PC-9 (cell line): ENCODE measurements at regions not wholly inside any gene's neighbourhood (a gene's known extent, or its start where the extent isn't known, plus 50 kb on each side); places are given as distances from the start of the nearest gene placed in this dataset.
"Not testable (repeated sequence)": the region's sequence is repeated elsewhere in the genome, so short reads cannot be mapped to it uniquely, and the experiment has no call there.

Experiments used
- BruUV-seq: library from RNA; stranded (reverse); fragments of 400-500 nt; replicated peaks from 2 replicates; lab custom pipeline; 2021; lab: Mats Ljungman, UMichigan
- CTCF ChIA-PET: fragments of 300-600 bp; sonication (Branson Sonifier 250); formaldehyde crosslinking; loops from one replicate; lab custom pipeline; 2022; ENCODE audit warnings: antibody characterized with exemption; lab: Charles Lee
- POLR2A ChIA-PET: fragments of 300-600 bp; sonication (Branson Sonifier 250); formaldehyde crosslinking; loops from one replicate; lab custom pipeline; 2022; ENCODE audit warnings: antibody characterized with exemption; ENCODE audit not compliant: unreplicated experiment; lab: Charles Lee
- DNase-seq, 2 experiments: peaks; one replicate each; pipeline versions ENCODE4 v3.0.0 to v3.0.0-alpha.2; 2015 to 2022; ENCODE audit warnings: mixed read lengths in 1 of 2
- H2AFZ ChIP-seq: fragments of 200-600 bp; sonication (generic); 2 replicates; pipeline ENCODE4 v1.8.1; 2017; ENCODE audit warnings: antibody characterized with exemption
- H3F3A ChIP-seq: fragments of 200-600 bp; sonication (generic); 2 replicates; pipeline ENCODE4 v1.8.1; 2017; ENCODE audit warnings: antibody characterized with exemption, mild to moderate bottlenecking, low read depth; ENCODE audit not compliant: insufficient read depth
- H3K27ac ChIP-seq: fragments of 200-600 bp; sonication (generic); 2 replicates; pipeline ENCODE4 v1.6.1; 2016; ENCODE audit warnings: mixed run types
- H3K27me3 ChIP-seq: fragments of 200-600 bp; sonication (generic); 2 replicates; pipeline ENCODE4 v1.6.1; 2016; ENCODE audit warnings: low read depth, mixed run types; ENCODE audit not compliant: insufficient read depth
- H3K36me3 ChIP-seq: fragments of 200-600 bp; sonication (generic); 2 replicates; pipeline ENCODE4 v1.6.1; 2016; ENCODE audit warnings: low read depth, mixed run types
- H3K4me1 ChIP-seq: fragments of 200-600 bp; sonication (generic); replicated peaks from 2 replicates; pipeline ENCODE4 v1.6.1; 2016; ENCODE audit warnings: mixed run types; ENCODE audit not compliant: insufficient read depth
- H3K4me2 ChIP-seq: fragments of 200-600 bp; sonication (generic); 2 replicates; pipeline ENCODE4 v1.6.1; 2017; ENCODE audit warnings: mixed run types
- H3K4me3 ChIP-seq: fragments of 200-600 bp; sonication (generic); 2 replicates; pipeline ENCODE4 v1.6.1; 2016; ENCODE audit warnings: mixed run types
- H3K79me2 ChIP-seq: fragments of 200-600 bp; sonication (generic); 2 replicates; pipeline ENCODE4 v1.6.1; 2017; ENCODE audit warnings: low read depth, mixed run types
- H3K9me2 ChIP-seq: fragments of 200-600 bp; sonication (generic); 2 replicates; pipeline ENCODE4 v1.8.1; 2017; ENCODE audit warnings: mild to moderate bottlenecking; ENCODE audit not compliant: insufficient read depth
- H3K9me3 ChIP-seq: fragments of 200-600 bp; sonication (generic); 2 replicates; pipeline ENCODE4 v1.8.1; 2016; ENCODE audit warnings: low read depth; ENCODE audit not compliant: insufficient read depth
- H4K20me1 ChIP-seq: fragments of 200-600 bp; sonication (generic); 2 replicates; pipeline ENCODE4 v1.8.1; 2017; ENCODE audit not compliant: insufficient read depth
- intact Hi-C: fragments of 100-400 bp; cut with micrococcal nuclease; formaldehyde crosslinking; loops from one replicate; pipeline ENCODE4 v1.10.0; 2022; ENCODE audit not compliant: unreplicated experiment

DNA sequence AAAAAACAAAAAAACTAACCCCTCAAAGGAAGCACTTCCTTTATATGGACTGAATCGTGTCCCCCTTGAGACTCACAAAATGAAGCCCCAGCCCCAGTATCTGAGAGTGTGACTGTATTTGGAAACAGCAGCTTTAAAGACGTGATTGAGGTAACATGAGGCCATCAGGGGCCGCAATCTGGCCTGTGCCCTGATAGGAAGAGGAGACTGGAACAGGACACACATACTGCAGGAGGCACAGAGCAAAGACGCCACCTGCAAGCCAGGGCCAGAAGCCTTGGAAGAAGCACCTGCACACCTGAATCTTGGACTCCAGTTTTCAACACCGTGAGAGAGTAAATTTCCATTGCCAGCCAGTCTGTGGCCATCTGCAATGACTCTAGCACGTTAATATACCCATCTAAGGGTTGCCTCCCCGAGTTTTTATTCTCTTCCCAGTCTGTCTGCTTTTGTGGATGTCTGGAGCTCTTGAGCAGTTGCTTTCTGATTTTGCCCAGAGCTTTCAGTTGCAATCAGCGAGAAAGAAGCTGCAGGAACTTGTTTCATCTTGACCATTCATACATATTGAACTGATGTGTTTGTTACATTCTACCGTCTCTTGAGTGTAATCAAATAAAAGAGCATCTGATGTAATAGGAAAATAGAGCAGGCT, 775.8 kb upstream of the TPTE start:
- H3K79me2 ChIP-seq, H3K36me3 ChIP-seq, H3K27ac ChIP-seq, H3K4me2 ChIP-seq, H3K9me2 ChIP-seq, H3K4me1 ChIP-seq, H3F3A ChIP-seq, intact Hi-C loops, DNase-seq, BruUV-seq, POLR2A ChIA-PET, H3K9me3 ChIP-seq, H2AFZ ChIP-seq, H3K4me3 ChIP-seq, H4K20me1 ChIP-seq, CTCF ChIA-PET: not testable (repeated sequence)
- H3K27me3 ChIP-seq: peaks cover 40% of the 10 kb centered on the region

DNA sequence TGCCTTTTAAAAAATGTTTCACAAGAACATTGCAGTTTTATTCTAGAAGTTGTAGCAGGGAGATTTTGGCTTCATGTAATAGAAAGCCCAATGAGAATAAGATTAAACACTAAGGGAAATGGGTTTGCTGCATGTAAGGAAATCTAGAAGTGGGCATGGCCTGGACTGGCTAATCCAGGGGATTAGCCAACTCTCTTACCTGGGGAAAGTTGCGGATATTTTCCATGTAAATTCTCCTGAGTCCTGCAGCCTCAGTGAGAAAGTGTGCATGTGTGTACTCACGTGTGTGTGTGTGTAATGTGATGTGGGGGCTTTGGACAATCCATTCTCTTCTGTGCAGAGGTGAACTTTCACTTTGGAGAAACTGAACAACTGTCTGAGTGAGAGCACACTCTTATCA, 775.1 kb upstream of the TPTE start:
- POLR2A ChIA-PET, H3F3A ChIP-seq, H3K79me2 ChIP-seq, H3K27ac ChIP-seq, H2AFZ ChIP-seq, intact Hi-C loops, H3K9me2 ChIP-seq, H3K9me3 ChIP-seq, H3K4me1 ChIP-seq, BruUV-seq, CTCF ChIA-PET, H3K4me2 ChIP-seq, DNase-seq, H3K4me3 ChIP-seq, H4K20me1 ChIP-seq, H3K36me3 ChIP-seq: not testable (repeated sequence)
- H3K27me3 ChIP-seq: peaks cover 45% of the 10 kb centered on the region

DNA sequence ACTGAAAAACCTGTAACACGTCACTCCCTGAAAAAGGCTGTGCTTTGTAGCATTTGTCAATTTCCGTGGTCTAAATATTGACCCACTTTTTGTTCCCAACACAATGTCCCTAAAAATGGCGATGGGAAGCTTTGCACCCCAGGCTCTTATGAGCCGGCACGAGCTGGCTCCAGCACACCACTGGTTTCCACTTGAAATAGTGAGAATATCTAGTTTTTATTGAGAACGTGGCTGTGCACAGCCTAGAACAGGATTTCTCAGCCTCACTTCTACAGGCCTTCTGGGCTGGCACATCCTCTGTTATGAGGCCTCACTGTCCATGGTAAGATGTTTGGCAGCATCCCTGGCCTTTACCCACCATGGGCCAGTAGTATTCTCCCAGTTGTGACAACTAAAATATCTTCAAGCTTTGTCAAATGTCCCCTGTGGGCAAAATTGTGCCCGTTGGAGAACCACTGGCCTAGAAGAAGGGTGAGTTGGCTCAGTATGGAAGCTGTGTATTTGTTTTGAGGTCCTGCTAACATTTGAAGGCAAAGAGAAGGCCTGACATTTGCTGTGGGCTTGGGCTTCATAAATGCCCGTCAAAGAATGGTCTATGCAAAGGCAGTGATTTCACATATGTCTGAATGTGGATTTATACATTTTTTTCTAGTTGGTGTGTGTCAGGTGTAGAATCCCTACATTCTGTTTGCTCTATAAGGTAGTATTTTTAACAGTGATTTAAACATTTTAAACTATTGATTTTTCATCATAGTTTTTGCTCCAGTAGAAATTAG, 774.4 kb upstream of the TPTE start:
- H3K9me2 ChIP-seq, H3K4me3 ChIP-seq, H3K36me3 ChIP-seq, H3K4me2 ChIP-seq, intact Hi-C loops, POLR2A ChIA-PET, H3F3A ChIP-seq, H4K20me1 ChIP-seq, H3K27ac ChIP-seq, CTCF ChIA-PET, DNase-seq, H3K79me2 ChIP-seq, BruUV-seq, H3K4me1 ChIP-seq, H2AFZ ChIP-seq, H3K9me3 ChIP-seq: not testable (repeated sequence)
- H3K27me3 ChIP-seq: peaks cover 39% of the 10 kb centered on the region

DNA sequence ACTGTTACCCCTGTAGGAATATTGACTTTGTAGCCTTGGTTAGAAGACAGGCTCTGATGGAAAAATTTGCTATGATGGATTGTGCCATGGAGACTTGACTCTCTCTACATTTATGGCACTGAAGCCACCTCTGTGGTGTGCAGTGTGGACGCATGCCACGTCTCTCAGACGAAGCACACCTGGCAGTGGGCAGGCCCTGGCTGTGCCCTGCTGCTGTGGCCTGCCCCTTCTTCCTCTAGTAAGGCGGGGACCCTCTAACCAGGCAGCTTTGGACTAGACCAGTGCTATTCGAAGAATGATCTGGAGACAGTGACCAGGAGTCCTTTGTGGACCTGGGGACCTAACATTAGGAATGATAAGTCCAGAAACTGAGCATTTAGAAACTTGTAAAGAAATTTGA, 773.5 kb upstream of the TPTE start:
- CTCF ChIA-PET, H3K9me2 ChIP-seq, H2AFZ ChIP-seq, H3K4me2 ChIP-seq, H3K4me1 ChIP-seq, DNase-seq, intact Hi-C loops, H3K79me2 ChIP-seq, BruUV-seq, H3K9me3 ChIP-seq, H3K27ac ChIP-seq, H3F3A ChIP-seq, H3K36me3 ChIP-seq, H3K4me3 ChIP-seq, H4K20me1 ChIP-seq, POLR2A ChIA-PET: not testable (repeated sequence)
- H3K27me3 ChIP-seq: peaks cover 41% of the 10 kb centered on the region

DNA sequence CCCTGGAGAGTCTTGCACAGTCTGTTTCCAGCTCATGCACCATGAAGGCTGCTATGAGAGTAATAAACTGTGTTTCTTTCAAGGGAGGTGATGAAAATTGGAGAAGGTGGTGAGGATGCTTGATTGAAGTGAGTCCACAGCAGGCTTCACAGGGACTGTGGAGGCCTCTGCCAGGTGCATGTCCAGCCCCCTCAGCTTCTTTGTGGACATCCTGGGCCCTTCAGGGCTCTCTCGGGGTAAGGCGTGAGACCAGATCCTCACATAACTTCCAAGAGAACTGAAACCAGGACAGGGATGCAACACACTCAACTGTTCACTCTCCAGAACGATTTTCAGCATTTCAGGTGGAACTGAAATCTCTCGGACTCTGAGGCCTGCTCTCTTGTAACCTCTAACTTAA, 772.9 kb upstream of the TPTE start:
- intact Hi-C loops, H3K4me2 ChIP-seq, H3K9me2 ChIP-seq, H4K20me1 ChIP-seq, CTCF ChIA-PET, H2AFZ ChIP-seq, DNase-seq, H3K27ac ChIP-seq, H3K9me3 ChIP-seq, H3F3A ChIP-seq, H3K4me1 ChIP-seq, BruUV-seq, H3K79me2 ChIP-seq, H3K36me3 ChIP-seq, POLR2A ChIA-PET, H3K4me3 ChIP-seq: not testable (repeated sequence)
- peaks cover 42% of the 10 kb centered on the region for H3K27me3 ChIP-seq

DNA sequence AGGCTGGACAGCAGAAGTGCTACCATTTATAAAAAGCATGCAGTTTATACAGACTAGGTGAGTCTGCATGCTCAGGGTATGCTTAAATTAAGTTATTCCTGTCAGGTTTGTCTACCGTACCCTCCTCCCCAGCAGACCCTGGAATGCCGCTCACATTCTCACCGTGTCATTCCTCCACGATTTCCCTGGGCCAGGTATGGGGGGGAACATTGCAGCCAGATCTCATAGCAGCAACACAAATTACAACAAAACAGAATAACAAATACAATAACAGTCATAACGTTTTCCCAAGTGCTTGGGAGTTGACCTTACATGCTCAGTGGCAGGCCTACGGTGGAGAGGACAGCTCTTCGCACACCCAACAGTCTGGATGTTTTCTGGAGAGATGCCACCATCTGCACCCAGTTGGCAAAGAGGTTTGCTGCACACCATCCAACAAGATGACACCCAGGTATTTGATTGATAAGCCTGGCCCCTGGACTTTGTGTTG, 771.6 kb upstream of the TPTE start:
- H4K20me1 ChIP-seq, BruUV-seq, H3K4me2 ChIP-seq, CTCF ChIA-PET, H3K27ac ChIP-seq, H3K9me2 ChIP-seq, H3K4me1 ChIP-seq, H3K9me3 ChIP-seq, H2AFZ ChIP-seq, H3K36me3 ChIP-seq, H3K79me2 ChIP-seq, DNase-seq, intact Hi-C loops, H3F3A ChIP-seq, H3K4me3 ChIP-seq, POLR2A ChIA-PET: not testable (repeated sequence)
- peaks cover 41% of the 10 kb centered on the region for H3K27me3 ChIP-seq
